Embryonic facial prominence (tissue), 1 donor: ENCODE measurements at regions not wholly inside any gene's neighbourhood (a gene's known extent, or its start where the extent isn't known, plus 50 kb on each side); places are given as distances from the start of the nearest gene placed in this dataset.
"Not testable (repeated sequence)": the region's sequence is repeated elsewhere in the genome, so short reads cannot be mapped to it uniquely, and the experiment has no call there.

ENCODE experiments used
- DNase-seq: peaks from one replicate; pipeline ENCODE4 v3.0.0-alpha.2; 2016; ENCODE audit errors: extremely low spot score

DNA sequence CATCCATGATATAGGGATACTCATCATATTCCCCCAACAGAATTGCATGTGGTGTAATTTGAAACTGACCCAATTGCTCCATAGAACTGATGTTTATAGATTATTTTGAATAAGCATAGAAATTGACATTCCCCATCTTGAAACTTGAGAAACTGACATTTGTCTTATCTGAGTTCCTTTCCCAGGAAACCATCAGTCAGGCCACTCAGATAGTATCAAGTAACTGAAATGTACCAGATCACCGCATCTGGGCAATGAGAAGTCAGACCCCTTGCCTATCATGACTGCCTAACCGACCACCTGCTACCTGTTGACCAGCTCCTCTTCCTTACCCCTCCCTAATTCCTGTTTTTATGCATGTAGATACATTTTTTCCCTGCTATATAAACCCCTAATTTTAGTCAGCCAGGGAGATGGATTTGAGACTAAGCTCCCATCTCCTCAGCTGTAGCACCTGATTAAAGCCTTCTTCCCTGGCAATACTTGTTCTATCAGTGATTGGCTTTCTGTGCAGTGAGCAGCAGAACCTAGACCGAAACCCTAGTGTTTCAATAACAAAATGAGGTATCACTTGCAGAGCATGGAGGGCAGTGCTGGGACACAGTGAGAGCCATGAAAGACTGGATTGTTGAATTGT lies 274.5 kb downstream of the LPIN1 start:
- DNase-seq: no peak

DNA sequence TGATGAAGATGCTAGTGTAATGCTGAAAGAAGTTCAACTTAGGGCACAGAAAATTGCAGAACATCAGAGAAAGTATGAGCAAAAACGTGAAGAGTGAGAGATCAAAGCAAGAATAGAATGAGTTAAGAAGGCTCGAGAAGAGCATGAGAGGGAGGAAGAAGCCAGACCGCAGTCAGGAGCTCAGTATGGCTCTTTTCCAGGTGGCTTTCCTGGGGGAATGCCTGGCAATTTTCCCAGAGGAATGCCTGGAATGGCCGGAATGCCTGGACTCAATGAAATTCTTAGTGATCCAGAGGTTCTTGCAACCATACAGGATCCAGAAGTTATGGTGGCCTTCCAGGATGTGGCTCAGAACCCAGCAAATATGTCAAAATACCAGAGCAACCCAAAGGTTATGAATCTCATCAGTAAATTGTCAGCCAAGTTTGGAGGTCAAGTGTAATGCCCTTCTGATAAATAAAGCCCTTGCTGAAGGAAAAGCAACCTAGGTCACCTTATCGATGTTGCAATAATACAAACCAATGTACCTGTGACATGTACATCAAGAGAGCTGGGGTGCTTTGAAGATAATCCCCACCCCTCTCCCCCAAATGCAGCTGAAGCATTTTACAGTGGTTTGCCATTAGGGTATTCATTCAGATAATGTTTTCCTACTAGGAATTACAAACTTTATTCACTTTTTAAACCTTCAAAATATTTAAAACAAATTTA lies 277.9 kb downstream of the LPIN1 start:
- not testable (repeated sequence) for DNase-seq

DNA sequence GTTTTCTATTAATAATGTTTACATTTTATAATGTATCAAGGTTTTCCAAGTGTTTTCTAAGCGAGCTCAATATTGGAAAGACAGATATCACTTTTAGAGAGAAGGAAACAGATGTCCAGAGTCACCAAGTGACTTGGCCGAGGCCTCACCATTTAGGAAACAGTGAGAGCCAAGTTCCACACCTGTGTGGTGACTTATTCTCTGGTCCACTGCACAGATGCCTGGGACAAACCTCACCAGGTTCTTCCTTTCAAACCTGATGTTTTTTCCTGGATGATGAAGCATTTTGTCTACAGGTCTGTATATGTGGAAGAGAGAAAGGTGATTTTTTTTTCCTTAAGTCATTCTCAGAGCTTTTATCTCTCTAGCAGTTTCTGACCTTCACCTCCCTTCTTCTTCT lies 280.7 kb downstream of the LPIN1 start:
- DNase-seq: no peak

DNA sequence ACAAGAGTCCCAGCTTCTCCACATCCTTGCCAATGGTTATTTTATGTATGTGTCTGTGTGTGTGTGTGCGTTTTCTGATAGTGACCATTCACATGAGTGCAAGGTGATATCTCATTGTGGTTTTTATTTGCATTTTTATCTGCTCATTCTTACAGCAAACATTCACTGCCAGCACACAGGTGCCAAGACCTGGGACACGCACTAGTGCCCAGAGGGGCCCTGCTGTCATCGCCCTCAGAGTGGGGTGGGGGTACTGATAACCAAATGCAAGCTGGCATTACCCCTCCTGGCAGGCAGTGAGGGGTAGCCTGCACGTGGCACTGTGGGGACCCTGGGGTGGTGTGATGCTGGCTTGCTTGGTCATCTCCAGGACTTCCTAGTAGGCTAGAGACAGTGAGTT lies 285.4 kb downstream of the LPIN1 start:
- no peak for DNase-seq

DNA sequence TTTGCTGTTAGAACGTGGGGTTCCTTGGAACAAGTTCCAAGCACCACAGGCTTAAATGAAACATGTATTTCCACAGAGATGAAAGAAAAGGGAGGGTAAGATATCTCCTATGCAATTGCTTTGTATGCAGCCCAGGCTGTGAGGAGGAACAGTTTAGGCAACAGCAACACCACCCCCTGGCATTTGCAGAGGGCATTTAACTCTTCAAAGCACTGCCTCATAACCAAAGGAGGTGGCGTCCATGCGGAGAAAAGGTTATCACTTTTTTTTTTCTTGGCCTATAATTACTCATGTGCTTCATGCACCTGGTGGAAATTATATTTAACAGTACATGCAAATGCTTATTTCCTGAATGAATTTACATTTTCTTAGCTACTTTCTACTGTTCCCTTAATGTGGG lies 286.0 kb downstream of the LPIN1 start:
- DNase-seq: no peak

DNA sequence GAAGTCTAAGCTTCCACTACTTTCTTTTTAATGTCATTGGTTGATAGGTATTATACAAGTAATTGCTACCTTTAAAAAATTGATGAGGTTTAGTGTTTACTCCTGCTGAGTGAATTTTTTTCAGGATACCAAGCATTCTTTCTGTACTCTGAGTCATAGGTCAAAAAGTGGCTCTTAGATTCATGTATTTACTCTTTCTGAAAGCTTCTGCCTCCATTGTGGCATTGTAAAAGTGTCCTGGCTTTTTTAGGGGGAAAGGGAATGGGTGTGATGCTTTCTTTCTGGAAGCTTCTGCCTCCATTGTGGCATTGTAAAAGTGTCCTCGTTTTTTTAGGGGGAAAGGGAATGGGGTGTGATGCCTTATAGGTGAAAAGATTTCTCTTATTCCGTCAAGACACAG lies 286.5 kb downstream of the LPIN1 start:
- no peak for DNase-seq

DNA sequence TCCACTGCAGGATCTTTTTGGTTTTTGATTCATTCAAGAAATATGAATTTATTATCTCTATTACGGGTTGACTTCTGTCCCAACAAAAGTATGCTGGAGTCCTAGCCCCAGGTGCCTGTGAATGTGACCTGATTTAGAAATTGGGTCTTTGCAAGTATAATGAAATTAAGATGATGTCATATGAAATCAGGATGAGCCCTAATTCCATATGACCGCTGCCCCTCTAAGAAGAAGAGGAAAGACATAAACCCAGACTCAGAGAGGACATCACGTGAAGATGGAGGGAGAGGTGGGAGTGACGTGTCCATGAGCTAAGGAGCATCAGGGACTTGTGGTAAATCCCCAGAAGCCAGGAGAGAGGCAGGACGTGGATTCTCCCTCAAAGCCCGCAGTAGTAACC lies 287.1 kb downstream of the LPIN1 start:
- no peak for DNase-seq

DNA sequence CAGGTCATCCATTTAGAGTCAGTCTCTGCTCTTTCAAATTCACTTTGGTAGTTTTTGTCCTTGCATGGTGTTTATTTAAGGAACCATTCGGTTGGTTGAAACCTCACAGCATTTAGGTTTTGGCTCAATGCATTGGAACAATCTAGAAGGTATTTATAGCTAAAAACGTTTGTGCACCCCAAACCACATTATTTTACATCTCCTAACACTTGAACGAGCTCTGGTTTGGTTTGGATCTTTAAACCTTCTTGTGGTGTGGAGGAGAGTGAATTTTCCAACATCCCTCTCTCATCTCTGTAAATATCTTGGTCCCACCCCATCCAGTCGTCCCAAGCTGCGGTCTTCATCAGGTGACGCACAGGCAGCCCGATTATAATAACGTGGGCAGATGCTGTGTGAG lies 287.9 kb downstream of the LPIN1 start:
- DNase-seq: no peak

DNA sequence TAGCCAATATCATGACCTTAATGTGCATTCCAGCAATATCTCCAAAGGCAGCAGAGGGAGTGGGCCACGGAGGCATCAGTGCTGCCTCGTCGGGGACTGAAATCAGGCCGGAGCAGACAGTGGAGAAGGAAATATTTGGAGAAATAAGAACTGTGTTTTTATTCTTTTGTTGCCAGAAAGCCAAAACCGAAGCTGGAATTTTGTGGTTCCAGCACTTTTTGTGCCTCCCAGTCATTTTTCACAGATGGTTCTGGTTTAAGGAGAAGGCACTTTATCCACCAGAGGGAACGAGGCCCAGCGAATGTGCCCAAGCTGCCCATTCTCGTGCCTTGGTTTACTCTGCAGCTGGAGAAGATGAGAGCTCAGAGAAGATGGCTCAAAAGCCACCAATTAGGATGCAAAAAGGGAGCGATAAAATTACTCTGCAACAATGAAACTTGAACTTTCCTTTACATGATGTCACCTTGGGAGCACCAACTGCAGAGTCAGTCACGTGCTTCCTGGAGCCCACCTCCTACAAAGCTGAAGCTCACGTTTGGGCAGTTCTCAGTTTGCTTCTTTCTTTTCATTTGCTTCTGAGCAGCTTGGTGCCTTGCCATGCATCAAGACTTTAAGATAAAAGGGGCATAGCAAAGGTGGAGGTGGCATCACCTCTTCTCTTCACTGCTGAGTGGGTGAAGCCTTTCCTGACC lies 288.7 kb downstream of the LPIN1 start:
- no peak for DNase-seq

DNA sequence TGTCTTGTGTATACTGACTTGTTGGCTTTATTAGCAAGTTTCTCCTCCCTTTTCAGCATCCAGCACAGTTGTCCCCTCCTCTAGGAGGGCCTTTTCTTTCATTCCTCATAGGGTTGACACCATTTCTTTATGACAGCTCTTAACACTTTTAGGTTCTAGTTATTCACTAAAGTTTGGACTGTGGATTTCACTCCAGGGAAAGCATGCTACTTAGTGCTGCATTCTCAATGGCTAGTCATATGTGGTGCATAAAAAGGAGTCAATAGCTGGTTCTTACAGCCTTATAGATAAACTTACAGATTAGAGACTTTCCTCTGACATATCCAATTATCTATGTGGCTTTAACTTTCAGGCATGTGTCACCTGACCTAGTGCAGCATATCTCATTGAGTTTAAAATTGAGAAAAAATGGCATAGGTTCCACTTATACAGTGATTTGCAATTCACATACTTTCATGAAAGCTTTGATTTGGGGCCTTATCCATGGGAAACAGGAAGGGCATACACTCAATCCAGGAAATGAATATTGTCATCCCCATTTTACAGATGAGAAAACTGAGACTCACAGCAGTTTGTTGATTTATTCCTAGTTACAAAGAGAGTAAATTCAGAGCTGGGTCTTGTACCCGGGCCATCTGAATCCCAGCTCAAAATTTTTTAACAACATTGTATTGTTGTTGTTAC lies 289.7 kb downstream of the LPIN1 start:
- no peak for DNase-seq

DNA sequence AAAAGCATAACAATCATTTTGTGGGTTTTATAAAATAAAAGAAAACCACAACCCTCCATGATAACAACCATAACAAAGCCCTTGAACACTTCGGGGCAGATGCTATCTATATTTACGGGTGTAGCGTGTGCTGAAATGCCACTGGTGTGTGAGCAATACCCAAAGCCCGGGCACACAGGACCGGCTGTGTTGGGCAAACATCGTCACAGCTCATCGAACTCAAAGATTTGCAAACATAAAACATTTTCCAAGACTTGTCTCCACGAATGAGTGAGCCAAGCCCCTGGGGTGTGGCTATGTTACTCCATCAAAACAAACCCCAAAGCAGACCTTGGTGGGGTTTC lies 290.2 kb downstream of the LPIN1 start:
- DNase-seq: no peak

DNA sequence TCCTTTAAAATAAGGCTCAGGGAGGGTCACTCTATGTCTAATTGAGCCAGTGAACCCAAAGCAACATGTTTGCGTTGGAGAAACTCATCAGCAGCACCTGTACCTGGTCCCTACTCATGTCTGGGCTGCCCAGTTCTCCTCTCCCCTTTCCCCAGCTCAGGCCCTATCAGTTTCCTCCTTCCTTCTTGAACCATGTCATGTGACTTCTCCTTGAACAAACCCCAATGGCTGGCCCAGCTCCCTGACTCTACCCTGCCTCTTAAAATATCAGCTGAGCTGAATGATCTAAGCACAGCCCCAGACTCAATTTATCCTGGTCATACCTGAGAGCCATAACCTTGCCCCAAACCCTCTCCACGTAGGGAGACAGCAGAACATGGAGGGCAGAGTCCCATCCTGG lies 290.9 kb downstream of the LPIN1 start:
- DNase-seq: no peak

DNA sequence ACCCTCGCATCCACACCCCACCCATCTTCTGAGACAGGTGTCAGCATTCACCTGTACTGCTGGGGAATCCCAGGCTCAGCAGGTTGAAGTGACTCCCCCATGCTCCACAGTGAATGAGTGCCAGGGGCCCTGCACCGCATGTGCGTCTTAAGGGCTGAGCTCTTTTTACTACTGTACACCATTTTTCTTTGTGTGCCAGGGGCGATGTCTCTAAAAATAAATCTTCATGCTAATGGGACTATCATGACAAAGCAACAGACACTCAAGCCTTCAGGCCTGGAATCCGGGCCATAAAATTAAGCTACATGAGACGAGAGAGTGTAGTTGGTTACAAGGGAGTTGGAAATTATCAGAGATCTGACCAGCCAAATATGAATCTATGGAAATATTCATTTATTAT lies 294.8 kb downstream of the LPIN1 start:
- no peak for DNase-seq

DNA sequence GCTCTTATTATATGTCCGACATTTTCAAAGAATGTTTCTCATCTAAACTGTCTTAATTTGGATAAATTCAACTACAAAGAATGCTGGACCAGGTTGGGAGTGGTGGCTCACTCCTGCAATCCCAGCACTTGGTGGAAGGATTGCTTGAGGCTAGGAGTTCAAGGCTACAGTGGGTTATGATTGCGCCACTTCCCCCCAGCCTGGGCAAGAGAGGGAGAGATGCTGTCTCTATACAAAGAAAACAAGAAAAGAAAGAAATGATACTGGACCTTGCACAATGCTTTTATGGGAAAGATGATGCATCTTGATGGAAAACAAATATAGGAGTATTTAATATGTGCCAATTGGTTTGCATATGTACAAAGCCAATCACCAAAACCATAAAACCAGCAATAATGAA lies 296.7 kb downstream of the LPIN1 start:
- DNase-seq: no peak

DNA sequence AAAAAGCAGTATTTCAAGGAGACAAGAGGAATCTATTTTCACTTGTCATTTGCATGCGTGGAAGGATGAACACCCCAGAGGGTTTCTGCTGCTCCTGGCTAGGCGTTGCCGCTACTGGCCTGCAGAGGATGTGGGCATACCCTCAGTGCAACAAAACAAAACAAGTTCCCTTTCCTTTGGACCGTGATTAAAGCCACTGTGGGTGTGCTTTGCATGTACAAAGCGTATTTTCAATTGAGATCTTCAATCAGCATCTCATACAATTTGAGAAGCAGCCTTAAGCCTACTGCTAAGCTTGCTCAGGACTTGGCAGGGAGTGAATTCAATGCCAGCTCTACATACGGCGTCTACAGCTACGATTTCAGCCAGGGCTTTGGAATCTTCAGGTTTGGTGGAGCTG lies 298.4 kb downstream of the LPIN1 start:
- no peak for DNase-seq

DNA sequence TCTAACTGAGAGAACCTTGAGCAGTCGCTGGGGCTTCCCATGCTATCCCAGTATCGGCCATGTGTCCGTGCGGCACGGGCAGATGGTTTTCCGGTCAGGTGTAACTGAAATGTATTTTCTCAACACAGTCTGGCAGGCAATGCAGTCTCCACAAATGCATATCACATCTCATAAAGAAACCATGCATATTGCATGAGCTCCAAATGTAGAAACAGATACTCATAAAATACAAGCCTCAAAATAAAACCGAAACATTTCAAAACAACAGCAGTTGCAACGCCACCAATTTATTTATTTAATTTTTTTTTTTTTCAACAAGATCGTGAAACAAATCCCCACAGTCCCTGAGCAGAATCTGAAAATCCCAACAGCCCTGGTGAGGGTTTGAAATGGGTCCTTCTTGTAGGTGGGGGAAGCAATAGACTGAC lies 299.4 kb downstream of the LPIN1 start:
- DNase-seq: no peak

DNA sequence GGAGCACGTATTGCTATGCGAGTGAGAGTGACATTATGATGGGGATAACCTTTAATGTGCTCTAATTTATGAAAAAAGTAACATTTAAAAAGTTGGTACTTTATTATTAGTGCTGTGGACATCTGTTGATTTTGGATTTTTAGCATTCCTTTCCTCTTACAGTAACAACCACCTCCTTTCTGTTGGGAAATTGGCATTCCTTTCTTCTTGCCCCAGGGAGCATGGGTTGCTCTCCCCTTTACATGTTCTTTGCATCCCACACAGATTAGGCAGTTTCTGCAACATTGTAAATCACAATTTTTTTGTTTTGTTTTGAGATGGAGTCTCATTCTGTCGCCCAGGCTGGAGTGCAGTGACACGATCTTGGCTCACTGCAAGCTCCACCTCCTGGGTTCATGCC lies 300.2 kb downstream of the LPIN1 start:
- DNase-seq: no peak

DNA sequence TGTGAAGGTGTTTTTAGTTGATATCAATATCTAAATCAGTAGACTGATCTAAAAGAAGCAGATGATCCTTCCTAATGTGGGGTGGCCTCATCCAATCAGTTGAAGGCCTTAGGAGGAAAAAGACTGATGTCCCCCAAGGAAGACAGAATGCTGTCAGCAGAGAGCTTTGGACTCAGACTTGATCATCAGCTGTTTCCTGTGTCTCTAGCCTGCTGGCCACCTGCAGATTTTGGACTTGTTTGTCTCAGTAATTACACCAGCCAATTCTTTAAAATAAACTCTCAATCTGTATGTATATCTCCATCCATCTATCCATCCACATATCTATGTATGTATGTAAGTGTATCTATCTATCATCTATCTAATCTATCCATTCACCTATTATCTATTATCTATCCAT lies 301.3 kb downstream of the LPIN1 start:
- no peak for DNase-seq

DNA sequence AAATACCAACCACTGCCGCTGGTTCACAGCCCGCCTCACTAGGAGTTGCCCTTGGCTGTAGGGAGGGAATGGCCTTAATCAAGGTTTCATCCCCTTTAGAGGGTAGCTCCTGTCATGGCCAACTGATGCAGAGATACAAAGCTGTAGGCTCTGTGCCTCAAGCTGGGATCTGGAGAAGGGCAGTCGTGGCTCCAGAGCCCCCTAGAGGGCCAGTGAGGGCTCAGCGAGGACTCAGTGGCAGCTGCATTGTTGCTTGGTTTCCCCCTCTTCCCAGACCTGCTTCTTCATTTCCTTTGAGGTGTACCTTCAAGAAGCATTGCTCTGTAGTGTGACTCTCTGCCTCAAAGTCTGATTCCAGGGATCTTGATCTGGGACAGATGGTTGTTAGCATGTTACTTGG lies 302.1 kb downstream of the LPIN1 start:
- no peak for DNase-seq

DNA sequence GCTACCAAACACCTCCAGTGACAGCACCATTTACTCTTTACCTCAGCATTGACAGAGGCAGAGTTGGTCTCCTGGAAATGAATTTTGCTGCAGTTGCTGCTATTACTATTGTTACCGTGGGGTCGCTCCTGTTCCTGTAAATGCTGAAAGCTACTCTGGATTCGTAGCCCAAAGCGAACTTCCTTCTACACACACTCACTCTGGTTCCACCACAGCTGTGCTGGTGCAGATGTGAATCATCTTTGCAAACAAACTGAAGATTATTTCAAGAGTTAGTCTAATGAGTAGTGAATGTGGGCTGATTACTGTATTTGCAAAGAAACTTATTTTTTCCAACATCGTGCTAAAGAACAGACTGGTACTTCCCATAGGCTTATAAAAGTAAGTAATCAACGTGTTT lies 304.0 kb downstream of the LPIN1 start:
- DNase-seq: no peak

DNA sequence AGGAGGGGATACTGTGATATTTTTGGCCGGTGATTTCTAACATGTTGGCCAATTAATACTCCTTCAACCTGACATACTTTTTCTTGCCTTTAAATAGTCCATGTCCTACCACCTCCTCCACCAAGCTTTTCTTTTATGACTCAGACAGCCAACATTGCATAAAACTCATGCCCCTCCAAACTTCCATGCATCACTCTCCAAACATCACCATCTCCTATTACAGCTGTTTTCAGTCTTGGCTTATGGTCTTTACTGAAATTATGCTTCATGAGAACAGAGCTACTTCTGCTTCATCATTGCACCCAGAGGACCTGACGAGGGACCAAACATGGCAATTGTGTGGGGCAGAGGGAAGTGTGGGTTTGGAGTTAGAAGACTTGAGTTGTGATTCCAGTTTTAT lies 305.4 kb downstream of the LPIN1 start:
- DNase-seq: no peak

DNA sequence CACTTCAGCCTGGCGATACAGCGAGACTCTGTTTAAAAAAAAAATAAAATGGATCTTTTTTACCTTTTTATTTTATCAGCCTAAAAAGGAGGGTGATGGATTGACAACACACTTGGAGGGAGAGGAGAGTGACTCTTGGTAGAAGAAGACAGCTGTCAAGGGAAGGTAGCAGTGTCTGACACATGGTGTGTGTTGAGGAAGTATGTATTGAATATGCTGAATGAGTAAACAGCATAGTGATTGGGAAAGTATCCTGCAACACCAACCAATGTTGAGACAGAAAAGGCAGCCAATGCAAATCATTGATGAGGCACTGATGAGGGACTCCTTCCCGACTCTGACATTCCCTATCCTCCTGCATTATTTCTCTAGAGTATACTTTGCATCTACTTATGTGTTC lies 306.4 kb downstream of the LPIN1 start:
- no peak for DNase-seq
